K562 (cell line): ENCODE measurements at regions not wholly inside any gene's neighbourhood (a gene's known extent, or its start where the extent isn't known, plus 50 kb on each side); places are given as distances from the start of the nearest gene placed in this dataset.

ENCODE experiments used
- ATAC-seq: fragments of 200-7000 bp; cut with Tn5 transposase; 3 replicates; pipeline ENCODE4 v1.9.1; 2020; ENCODE audit warnings: moderate library complexity
- BruUV-seq: library from RNA; stranded (reverse); fragments of 400-500 nt; replicated peaks from 2 replicates; lab custom pipeline; 2021; lab: Mats Ljungman, UMichigan
- CTCF ChIA-PET: fragments of 300-600 bp; formaldehyde crosslinking; extraction: SDS; loops from one replicate; lab custom pipeline; 2021; ENCODE audit warnings: low intra/inter-chr PET ratio; lab: Yijun Ruan, JAX
- POLR2A ChIA-PET: fragments of 300-600, 350-650 bp; sonication (Branson Sonifier 250); formaldehyde crosslinking; extraction: SDS; loops from one replicate; lab custom pipeline; 2021; ENCODE audit warnings: antibody characterized with exemption, inconsistent platforms; lab: Yijun Ruan, JAX
- DNase-seq, 4 experiments: peaks; one replicate each; pipeline versions ENCODE4 v3.0.0 to v3.0.0-alpha.2; 2011 to 2018; ENCODE audit warnings: low spot score in 3 of 4, mixed read lengths in 3 of 4; ENCODE audit errors: extremely low read depth in 1 of 4
- FAIRE-seq: peaks from 2 replicates; lab custom pipeline; 2011; peaks lifted over from hg19 to GRCh38; lab: Jason Lieb, UNC
- H2AFZ ChIP-seq: 2 replicates; pipeline ENCODE4 v1.6.0; 2011; ENCODE audit warnings: low read depth, low read length, control low read depth, inconsistent platforms
- H3K27ac ChIP-seq: fragments of 200-600 bp; 3 replicates; pipeline ENCODE4 v1.8.0; 2011; ENCODE audit warnings: low read depth, mild to moderate bottlenecking, control low read depth, inconsistent platforms, low read length, moderate library complexity, mixed read lengths; ENCODE audit errors: extremely low read depth
- H3K27me3 ChIP-seq, 2 experiments: fragments of 300-600 bp in 1 of 2; 2 replicates in 1 of 2; 3 replicates in 1 of 2; pipeline versions ENCODE4 v1.6.0 to v1.8.0; 2011; ENCODE audit warnings: inconsistent platforms in 2 of 2, low read length in 2 of 2, mild to moderate bottlenecking in 1 of 2, mixed read lengths in 1 of 2, moderate library complexity in 1 of 2; ENCODE audit not compliant: control insufficient read depth in 2 of 2, insufficient read depth in 2 of 2
- H3K36me3 ChIP-seq: fragments of 300-600 bp; 3 replicates; pipeline ENCODE4 v1.8.0; 2011; ENCODE audit warnings: mild to moderate bottlenecking, low read length, inconsistent platforms; ENCODE audit not compliant: control insufficient read depth, insufficient read depth
- H3K4me1 ChIP-seq, 2 experiments: fragments of 200-600 bp in 1 of 2; replicated peaks in 1 of 2; 2 replicates in 1 of 2; 3 replicates in 1 of 2; pipeline versions ENCODE4 v1.5.1 to v1.8.0; 2011; ENCODE audit warnings: inconsistent platforms in 2 of 2, low read length in 2 of 2, mild to moderate bottlenecking in 1 of 2, mixed read lengths in 1 of 2, moderate library complexity in 1 of 2; ENCODE audit not compliant: control insufficient read depth in 2 of 2, insufficient read depth in 2 of 2
- H3K4me2 ChIP-seq: 2 replicates; pipeline ENCODE4 v1.6.1; 2011; ENCODE audit warnings: low read length, control low read depth, inconsistent platforms, mixed read lengths; ENCODE audit not compliant: insufficient read depth
- H3K4me3 ChIP-seq: fragments of 200-600 bp; sonication (generic), shearing (Covaris generic); 2 replicates; pipeline ENCODE4 v1.5.1; 2016; ENCODE audit warnings: control low read depth, inconsistent platforms
- H3K79me2 ChIP-seq: fragments of 200-600 bp; 3 replicates; pipeline ENCODE4 v1.8.0; 2011; ENCODE audit warnings: low read length, inconsistent platforms; ENCODE audit not compliant: control insufficient read depth, insufficient read depth
- H3K9ac ChIP-seq, 2 experiments: 2 replicates each; pipeline versions ENCODE4 v1.6.0 to v1.6.1; 2011; ENCODE audit warnings: low read depth in 2 of 2, low read length in 2 of 2, control low read depth in 1 of 2, inconsistent platforms in 1 of 2, mild to moderate bottlenecking in 1 of 2, mixed read lengths in 1 of 2; ENCODE audit not compliant: insufficient read depth in 1 of 2
- H3K9me1 ChIP-seq: one replicate; pipeline ENCODE4 v1.6.0; 2011; ENCODE audit warnings: inconsistent platforms, mild to moderate bottlenecking, low read length, moderate library complexity; ENCODE audit not compliant: control insufficient read depth, insufficient read depth
- H3K9me3 ChIP-seq: replicated peaks from 2 replicates; pipeline ENCODE4 v1.5.1; 2011; ENCODE audit warnings: low read depth, low read length, inconsistent platforms; ENCODE audit not compliant: control insufficient read depth, insufficient read depth
- H4K20me1 ChIP-seq: replicated peaks from 2 replicates; pipeline ENCODE4 v1.6.1; 2011; ENCODE audit warnings: low read length, inconsistent platforms, mixed read lengths; ENCODE audit not compliant: control insufficient read depth, insufficient read depth
- ATF6 ChIP-seq: sonication (generic); formaldehyde crosslinking; IDR thresholded peaks from 2 replicates; pipeline ENCODE4 v1.4.0; 2020; ENCODE audit warnings: mild to moderate bottlenecking, missing genetic modification reagents
- CEBPZ ChIP-seq: fragments of 150-350 bp; IDR thresholded peaks from 2 replicates; pipeline ENCODE4 v1.6.1; 2014; ENCODE audit warnings: low read depth, mild to moderate bottlenecking, low read length, borderline replicate concordance
- FOXK1 ChIP-seq: sonication (generic); formaldehyde crosslinking; IDR thresholded peaks from 2 replicates; pipeline ENCODE4 v1.8.0; 2022; ENCODE audit warnings: missing genetic modification reagents, mild to moderate bottlenecking, borderline replicate concordance
- WGBS: fragments of 100-300 bp; shearing (Covaris generic); methylation state at CpG from one replicate; pipeline ENCODE4 v1.1.6; 2016; ENCODE audit warnings: low coverage, mixed read lengths; ENCODE audit not compliant: insufficient coverage; ENCODE audit errors: missing lambda C conversion rate; 5-methylcytosine and 5-hydroxymethylcytosine counted together
- in situ Hi-C: fragments of 300-500 bp; cut with MboI; formaldehyde crosslinking; loops from 4 replicates; pipeline ENCODE4 v1.15.0; 2018; ENCODE audit warnings: inconsistent platforms, mixed read lengths
- intact Hi-C: fragments of 100-400 bp; cut with micrococcal nuclease; formaldehyde crosslinking; loops from 2 replicates; pipeline ENCODE4 v1.14.2; 2022
- TF ChIP-seq, protein P1 (sequence below): sonication (generic); formaldehyde crosslinking; IDR thresholded peaks from 2 replicates; pipeline ENCODE4 v1.9.0; 2022; ENCODE audit warnings: mild to moderate bottlenecking, missing genetic modification reagents
- TF ChIP-seq, protein P2 (sequence below), 2 experiments: fragments of 450-650 bp; IDR thresholded peaks; 2 replicates each; pipeline ENCODE4 v1.6.1; 2016; ENCODE audit warnings: mild to moderate bottlenecking in 2 of 2, borderline replicate concordance in 1 of 2, low read depth in 1 of 2, moderate library complexity in 1 of 2

DNA sequence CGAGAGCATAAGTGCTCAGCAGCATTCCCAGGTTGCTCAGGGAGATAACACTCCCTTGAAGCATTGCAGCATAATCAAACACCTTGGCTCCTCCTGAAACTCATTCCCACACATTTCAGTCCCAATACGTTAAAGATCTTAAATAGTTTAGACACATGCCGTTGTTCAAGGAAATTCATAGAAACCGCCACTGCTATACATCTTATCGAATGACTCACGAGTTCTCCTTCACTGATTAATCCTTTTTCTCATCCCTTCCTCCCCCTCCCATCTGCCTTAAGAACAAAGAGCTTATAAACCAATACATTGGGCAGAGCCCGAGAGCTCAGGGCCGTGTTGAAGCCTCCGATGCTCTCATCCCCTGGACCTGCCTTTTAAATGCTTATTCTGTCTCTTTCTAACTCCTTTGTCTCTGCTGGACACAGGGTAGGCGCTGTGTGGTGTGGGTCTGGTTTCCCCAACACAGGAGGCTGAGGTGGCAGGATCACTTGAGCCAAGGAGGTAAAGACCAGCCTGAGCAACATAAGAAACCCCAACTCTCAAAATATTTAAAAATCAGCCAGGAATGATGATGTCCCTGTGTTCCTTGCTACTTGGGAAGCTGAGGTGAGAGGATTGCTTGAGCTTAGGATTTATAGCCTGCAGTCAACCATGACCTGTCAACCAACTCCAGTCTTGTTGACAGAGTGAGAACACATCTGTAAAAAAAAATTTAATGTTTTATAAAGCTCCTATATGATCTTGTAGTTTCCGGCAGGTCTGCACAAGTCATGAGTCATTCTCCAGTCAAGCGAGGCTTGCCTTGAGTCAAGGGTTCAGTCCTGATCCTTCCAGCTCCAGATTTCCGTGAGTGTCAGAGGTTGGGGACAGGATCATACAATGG is 394.0 kb upstream of the HSFY2 start:
- H3K4me3 ChIP-seq = no peak overlapping the region
- no peaks in the 10 kb centered on the region for H3K27me3 ChIP-seq
- no peak overlapping the region for H3K4me2 ChIP-seq
- no CpG with 5 or more reads among the region's 13 CpGs for WGBS
- no peaks in the 10 kb centered on the region for H4K20me1 ChIP-seq
- FAIRE-seq (no peak), DNase-seq (no peak), ATAC-seq (no peak)
- no peaks in the 10 kb centered on the region for H3K36me3 ChIP-seq
- no peak overlapping the region for H3K9ac ChIP-seq
- in situ Hi-C loops (no loop called here), intact Hi-C loops (no loop called here)
- H3K9me3 ChIP-seq = no peaks in the 10 kb centered on the region
- H3K79me2 ChIP-seq = no peaks in the 10 kb centered on the region
- H3K4me1 ChIP-seq = no peaks in the 10 kb centered on the region
- ChIA-PET CTCF (no interaction called here), POLR2A (no interaction called here)
- no TSS peak for BruUV-seq
- no peak overlapping the region for H2AFZ ChIP-seq
- no peaks in the 10 kb centered on the region for H3K9me1 ChIP-seq
- no peak overlapping the region for H3K27ac ChIP-seq
- TF ChIP-seq FOXK1 (CRISPR knock-in tag) = no peak
- no peak for TF ChIP-seq CEBPZ
- TF ChIP-seq, protein P1, sequence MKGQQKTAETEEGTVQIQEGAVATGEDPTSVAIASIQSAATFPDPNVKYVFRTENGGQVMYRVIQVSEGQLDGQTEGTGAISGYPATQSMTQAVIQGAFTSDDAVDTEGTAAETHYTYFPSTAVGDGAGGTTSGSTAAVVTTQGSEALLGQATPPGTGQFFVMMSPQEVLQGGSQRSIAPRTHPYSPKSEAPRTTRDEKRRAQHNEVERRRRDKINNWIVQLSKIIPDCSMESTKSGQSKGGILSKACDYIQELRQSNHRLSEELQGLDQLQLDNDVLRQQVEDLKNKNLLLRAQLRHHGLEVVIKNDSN = no peak
- TF ChIP-seq, protein P2, sequence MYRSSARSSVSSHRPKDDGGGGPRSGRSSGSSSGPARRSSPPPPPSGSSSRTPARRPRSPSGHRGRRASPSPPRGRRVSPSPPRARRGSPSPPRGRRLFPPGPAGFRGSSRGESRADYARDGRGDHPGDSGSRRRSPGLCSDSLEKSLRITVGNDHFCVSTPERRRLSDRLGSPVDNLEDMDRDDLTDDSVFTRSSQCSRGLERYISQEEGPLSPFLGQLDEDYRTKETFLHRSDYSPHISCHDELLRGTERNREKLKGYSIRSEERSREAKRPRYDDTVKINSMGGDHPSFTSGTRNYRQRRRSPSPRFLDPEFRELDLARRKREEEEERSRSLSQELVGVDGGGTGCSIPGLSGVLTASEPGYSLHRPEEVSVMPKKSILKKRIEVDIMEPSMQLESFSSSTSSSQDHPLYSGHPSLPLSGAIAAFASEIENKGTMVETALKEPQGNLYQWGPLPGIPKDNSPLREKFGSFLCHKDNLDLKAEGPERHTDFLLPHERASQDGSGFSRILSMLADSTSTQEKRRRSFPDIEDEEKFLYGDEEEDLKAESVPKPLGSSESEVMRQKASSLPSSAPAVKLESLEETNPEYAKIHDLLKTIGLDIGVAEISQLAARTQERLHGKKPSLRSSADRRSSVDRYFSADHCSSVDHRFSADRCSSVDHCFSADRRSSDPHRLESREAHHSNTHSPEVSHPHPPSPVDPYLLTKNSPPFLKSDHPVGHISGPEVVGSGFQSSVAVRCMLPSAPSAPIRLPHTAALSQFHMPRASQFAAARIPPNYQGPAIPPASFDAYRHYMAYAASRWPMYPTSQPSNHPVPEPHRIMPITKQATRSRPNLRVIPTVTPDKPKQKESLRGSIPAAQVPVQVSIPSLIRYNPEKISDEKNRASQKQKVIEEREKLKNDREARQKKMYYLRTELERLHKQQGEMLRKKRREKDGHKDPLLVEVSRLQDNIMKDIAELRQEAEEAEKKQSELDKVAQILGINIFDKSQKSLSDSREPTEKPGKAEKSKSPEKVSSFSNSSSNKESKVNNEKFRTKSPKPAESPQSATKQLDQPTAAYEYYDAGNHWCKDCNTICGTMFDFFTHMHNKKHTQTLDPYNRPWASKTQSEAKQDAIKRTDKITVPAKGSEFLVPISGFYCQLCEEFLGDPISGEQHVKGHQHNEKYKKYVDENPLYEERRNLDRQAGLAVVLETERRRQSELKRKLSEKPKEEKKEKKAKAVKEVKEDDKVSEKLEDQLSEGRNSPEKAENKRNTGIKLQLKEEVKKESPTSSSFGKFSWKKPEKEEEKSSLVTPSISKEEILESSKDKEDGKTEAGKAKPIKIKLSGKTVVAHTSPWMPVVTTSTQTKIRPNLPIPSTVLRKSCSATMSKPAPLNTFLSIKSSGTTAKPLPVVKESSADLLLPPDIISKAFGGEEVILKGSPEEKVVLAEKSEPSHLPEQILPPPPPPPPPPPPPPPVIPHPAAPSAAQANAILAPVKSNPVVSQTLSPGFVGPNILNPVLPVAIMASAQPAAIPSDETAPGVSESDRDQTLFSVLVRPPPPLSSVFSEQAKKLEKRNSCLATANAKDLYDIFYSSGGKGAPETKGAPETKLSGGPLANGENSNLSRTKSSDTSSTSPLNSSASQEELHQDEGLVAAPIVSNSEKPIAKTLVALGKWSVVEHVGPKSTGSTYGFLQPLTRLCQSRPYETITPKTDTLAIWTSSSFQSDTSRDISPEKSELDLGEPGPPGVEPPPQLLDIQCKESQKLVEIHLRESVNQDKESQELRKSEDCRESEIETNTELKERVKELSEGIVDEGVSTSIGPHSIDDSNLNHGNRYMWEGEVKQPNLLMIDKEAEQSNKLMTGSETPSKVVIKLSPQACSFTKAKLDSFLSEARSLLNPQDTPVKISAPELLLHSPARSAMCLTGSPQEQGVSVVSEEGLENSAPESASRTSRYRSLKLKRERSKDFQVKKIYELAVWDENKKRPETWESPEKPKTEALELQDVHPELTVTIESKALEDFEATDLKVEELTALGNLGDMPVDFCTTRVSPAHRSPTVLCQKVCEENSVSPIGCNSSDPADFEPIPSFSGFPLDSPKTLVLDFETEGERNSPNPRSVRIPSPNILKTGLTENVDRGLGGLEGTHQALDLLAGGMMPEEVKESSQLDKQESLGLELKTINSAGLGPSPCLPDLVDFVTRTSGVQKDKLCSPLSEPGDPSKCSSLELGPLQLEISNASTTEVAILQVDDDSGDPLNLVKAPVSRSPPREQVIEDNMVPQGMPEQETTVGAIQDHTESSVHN (IDR thresholded peaks at IDR 0.05; ENCODE audit: borderline replicate concordance in 1 of 2, low read depth in 1 of 2) = no peak
- no peak for TF ChIP-seq ATF6 (CRISPR knock-in tag)
